Mucosa of stomach (tissue), 1 donor: ENCODE measurements at regions not wholly inside any gene's neighbourhood (a gene's known extent, or its start where the extent isn't known, plus 50 kb on each side); places are given as distances from the start of the nearest gene placed in this dataset.

Source experiments
- H3K27me3 ChIP-seq: one replicate; pipeline ENCODE4 v1.7.0; 2013; ENCODE audit warnings: mild to moderate bottlenecking, low read length; ENCODE audit not compliant: control insufficient read depth, insufficient read depth
- H3K36me3 ChIP-seq: one replicate; pipeline ENCODE4 v1.7.0; 2013; ENCODE audit warnings: low read length; ENCODE audit not compliant: control insufficient read depth, insufficient read depth
- H3K4me1 ChIP-seq: one replicate; pipeline ENCODE4 v1.7.0; 2013; ENCODE audit warnings: mild to moderate bottlenecking, low read length; ENCODE audit not compliant: control insufficient read depth, insufficient read depth
- H3K4me3 ChIP-seq: one replicate; pipeline ENCODE4 v1.7.0; 2013; ENCODE audit warnings: low read length
- H3K9ac ChIP-seq: one replicate; pipeline ENCODE4 v1.7.0; 2013; ENCODE audit warnings: mild to moderate bottlenecking, low read length, moderate library complexity
- H3K9me3 ChIP-seq: one replicate; pipeline ENCODE4 v1.7.0; 2013; ENCODE audit warnings: mild to moderate bottlenecking, low read length, moderate library complexity; ENCODE audit not compliant: control insufficient read depth
- donor health status: Pancreatic carcinoma.

DNA sequence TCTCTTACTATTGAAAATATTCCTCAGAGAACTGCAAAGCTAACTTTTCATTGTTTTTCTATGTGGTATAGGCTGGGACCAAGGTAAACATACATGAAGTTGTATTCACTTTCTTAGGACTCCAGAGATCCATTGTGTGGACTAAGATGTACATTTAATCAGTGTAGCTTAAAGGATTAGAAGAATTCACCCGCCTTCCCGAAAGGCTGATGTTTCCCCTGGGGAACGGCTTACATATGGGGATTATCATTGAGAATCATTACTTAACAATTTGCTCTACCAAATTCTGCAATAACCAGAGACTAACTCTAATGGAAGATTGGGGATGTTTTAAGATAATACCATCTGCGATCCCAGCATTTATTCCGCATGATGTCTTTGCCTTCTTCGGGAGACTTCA lies 257.1 kb upstream of the KIAA1217 start:
- no peak overlapping the region for H3K4me3 ChIP-seq
- no peaks in the 10 kb centered on the region for H3K27me3 ChIP-seq
- H3K9ac ChIP-seq, result no peak overlapping the region
- no peaks in the 10 kb centered on the region for H3K4me1 ChIP-seq
- H3K9me3 ChIP-seq, result no peaks in the 10 kb centered on the region
- H3K36me3 ChIP-seq, result no peaks in the 10 kb centered on the region

DNA sequence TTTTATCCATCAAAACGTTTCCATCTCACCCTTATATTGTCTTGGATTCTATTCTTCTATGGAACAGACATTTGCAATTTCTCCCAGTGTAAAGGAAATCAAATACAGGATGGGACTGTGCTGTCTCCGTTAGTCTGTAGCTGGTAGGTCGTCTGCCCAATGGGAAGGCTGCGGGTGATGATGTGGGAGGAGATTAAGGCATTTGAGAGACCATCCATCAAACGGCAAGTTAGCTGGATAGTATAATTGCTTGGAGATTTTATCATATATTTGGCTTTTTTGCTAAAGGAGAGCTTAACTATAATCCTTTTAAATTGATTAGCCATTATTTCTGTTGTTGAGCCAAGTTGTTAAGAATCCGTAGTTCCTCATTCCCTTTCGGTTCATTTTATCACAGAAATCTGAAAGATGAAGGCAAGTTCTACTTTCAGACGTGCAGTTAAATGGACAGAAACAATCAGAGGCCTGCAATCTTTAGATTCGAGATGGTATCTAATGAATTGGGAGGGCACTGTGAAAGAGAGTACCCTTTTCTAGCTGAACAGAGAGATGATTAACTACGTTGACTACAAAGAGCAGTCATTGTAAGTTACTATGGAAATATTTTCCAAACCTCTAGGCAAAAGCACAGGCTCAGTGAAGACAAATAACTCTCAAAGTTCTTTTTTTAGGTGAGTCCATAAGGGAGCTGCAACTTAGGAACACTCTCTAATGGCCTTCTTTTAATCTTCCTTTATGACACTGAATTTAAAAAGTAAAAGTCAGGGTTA lies 253.3 kb upstream of the KIAA1217 start:
- no peak overlapping the region for H3K9ac ChIP-seq
- no peaks in the 10 kb centered on the region for H3K9me3 ChIP-seq
- no peak overlapping the region for H3K4me3 ChIP-seq
- H3K36me3 ChIP-seq, result no peaks in the 10 kb centered on the region
- H3K4me1 ChIP-seq, result no peaks in the 10 kb centered on the region
- no peaks in the 10 kb centered on the region for H3K27me3 ChIP-seq

DNA sequence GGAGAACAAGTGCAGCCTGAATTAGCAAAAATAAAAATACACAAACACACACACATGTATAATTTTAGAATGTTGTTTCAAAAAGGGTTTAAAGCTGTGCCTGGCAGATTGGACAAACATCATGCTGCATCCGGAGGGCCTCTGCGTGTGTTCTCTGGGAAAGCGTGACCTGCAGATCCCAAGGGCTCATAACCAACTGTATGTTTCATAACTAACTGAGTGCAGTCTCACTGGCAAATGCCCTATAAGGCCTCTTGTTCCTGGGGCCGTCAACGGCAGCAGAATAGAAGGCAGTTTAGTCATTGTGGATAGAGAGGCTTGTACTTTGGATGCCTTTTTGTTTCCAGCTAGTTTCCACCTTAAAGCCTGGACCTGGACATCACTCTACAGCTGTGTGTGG lies 243.8 kb upstream of the KIAA1217 start:
- H3K4me1 ChIP-seq, result no peaks in the 10 kb centered on the region

DNA sequence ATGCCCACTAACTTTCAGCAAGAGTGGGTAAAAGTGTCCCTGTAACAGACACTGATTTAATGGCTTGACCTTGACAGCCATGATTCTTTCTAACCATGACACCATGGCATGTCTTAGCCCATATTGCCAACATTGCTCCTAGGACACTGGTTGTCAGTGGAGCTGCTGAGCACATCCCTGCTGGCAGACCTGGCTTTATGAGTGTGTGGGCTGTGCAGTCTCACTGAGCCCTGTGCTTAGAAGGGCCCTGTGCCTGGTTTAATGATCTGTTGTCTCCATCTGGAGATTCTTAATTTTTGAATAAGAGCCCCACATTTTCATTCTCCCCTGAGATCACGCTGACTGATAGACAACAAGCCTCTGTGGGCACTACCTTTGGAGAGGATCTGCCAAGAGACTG lies 243.1 kb upstream of the KIAA1217 start:
- Histone ChIP-seq H3K9me3 (no peaks in the 10 kb centered on the region), H3K4me1 (no peaks in the 10 kb centered on the region), H3K36me3 (no peaks in the 10 kb centered on the region), H3K9ac (no peak overlapping the region), H3K27me3 (no peaks in the 10 kb centered on the region), H3K4me3 (no peak overlapping the region)

More for the DNA sequence above, 243.8 kb upstream of the KIAA1217 start:
- Histone ChIP-seq H3K9ac (no peak overlapping the region), H3K27me3 (no peaks in the 10 kb centered on the region), H3K36me3 (no peaks in the 10 kb centered on the region), H3K4me3 (no peak overlapping the region), H3K9me3 (no peaks in the 10 kb centered on the region)

DNA sequence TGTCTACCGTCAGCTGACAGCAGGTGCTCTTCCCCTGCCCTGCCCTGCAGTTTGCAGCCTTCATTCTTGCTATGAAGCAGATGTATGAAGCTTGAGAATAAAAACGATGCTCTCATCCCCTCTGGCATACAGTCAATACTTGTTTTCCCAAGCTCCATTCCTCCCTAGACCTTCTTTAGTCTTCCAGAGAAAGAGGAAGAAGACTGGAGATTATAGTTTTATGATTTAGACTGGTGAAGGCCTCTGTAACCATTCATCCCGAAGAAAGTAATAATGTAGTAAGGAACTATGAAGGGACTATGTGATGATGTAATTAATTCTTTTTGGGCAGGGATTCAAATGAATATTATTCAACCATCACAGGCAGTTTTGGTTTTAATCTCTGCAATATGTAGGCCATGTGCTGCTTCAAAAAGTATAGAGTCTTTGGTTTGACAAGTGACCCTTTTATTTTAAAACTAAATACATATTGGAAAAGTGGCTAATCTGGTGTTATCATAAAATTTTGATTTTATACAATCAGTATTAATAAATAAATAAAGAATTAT lies 242.4 kb upstream of the KIAA1217 start:
- no peak overlapping the region for H3K9ac ChIP-seq
- no peaks in the 10 kb centered on the region for H3K36me3 ChIP-seq
- H3K27me3 ChIP-seq, result no peaks in the 10 kb centered on the region
- no peaks in the 10 kb centered on the region for H3K4me1 ChIP-seq
- H3K4me3 ChIP-seq, result no peak overlapping the region
- no peaks in the 10 kb centered on the region for H3K9me3 ChIP-seq

DNA sequence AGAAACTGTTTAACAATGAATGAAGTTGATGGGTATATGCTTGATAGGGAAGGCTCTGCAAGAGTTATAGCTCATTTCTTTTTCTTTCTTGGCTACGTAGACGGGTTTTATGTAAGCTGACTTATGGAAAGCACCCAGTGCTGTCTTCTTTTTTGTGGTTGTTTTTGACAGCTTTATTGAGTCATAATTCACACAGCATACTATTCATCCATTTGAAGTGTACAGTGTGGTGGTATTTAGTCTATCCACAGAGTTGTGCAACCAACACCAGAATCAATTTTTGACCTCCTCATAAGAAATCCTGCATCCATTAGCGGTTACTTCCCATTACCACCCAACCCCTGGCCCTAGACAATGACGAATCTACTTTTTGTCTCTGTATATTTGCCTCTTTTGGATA lies 240.6 kb upstream of the KIAA1217 start:
- H3K9ac ChIP-seq, result no peak overlapping the region
- no peaks in the 10 kb centered on the region for H3K4me1 ChIP-seq
- H3K27me3 ChIP-seq, result no peaks in the 10 kb centered on the region
- H3K9me3 ChIP-seq, result no peaks in the 10 kb centered on the region
- no peak overlapping the region for H3K4me3 ChIP-seq
- no peaks in the 10 kb centered on the region for H3K36me3 ChIP-seq

DNA sequence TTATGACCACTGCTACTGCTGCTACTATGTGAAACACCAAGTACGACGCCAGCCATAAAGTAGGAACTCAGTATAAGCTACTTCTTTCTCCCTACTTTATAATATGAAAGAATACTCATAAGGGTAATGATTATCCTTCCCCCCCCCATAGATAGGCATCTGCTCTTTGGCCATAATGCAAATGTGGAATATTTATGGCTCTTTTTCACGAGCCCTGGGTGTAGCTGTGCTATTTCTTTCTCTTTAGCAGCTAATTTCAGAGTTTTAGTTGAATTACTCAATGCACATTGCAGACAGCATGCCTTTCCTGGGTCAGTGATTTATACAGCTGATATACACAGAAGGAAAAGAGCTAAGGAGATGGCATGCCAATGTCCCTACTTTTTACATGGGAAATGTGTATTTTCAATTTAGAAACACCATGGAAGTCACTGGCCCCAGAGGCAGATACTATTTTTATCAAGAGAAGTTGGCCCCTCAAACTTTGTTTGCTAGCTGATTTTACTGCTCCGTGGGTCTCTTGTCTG lies 234.1 kb upstream of the KIAA1217 start:
- H3K4me3 ChIP-seq, result no peak overlapping the region
- no peaks in the 10 kb centered on the region for H3K27me3 ChIP-seq
- no peaks in the 10 kb centered on the region for H3K9me3 ChIP-seq
- H3K9ac ChIP-seq, result no peak overlapping the region
- no peaks in the 10 kb centered on the region for H3K4me1 ChIP-seq
- H3K36me3 ChIP-seq, result no peaks in the 10 kb centered on the region

DNA sequence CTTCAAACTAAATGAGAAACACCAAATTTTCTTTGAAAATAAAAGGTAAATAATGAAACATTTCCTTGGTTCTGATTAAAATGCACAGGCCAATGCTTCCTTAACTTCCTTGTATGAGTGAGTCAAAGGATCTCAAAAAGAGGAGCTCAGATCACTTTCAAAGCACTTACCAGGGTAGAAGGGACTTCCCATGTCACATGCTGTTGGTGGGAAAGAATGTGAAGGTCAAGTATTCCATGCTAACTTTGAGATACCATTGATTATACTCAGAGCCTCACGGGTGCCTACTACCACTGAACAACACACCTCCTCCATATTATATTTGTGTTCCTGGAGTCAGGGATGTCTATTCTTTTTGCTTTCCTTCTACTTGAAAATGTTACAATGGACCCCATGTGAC lies 233.5 kb upstream of the KIAA1217 start:
- no peaks in the 10 kb centered on the region for H3K4me1 ChIP-seq

DNA sequence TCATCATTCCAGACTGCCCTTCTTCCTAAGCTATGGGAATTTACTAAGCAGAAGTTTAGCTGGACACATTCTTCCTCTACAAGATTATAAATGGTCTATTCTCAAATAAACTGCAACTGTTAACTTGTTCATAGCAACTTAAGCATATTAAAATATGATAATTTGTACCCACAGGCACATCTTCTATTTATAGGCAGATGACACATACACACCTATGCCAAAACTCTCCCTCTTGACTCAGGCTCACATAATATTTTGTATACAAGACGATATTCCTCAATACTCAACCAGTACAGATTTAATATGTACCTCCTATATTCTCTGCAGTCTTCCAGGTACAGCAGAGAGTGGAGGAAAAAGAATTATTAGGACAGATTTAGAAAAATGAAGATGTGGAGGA lies 232.7 kb upstream of the KIAA1217 start:
- no peaks in the 10 kb centered on the region for H3K27me3 ChIP-seq
- no peaks in the 10 kb centered on the region for H3K9me3 ChIP-seq
- no peak overlapping the region for H3K4me3 ChIP-seq
- H3K36me3 ChIP-seq, result no peaks in the 10 kb centered on the region
- H3K4me1 ChIP-seq, result no peaks in the 10 kb centered on the region
- no peak overlapping the region for H3K9ac ChIP-seq

More for the DNA sequence above, 233.5 kb upstream of the KIAA1217 start:
- Histone ChIP-seq H3K9me3 (no peaks in the 10 kb centered on the region), H3K36me3 (no peaks in the 10 kb centered on the region), H3K9ac (no peak overlapping the region), H3K4me3 (no peak overlapping the region), H3K27me3 (no peaks in the 10 kb centered on the region)

DNA sequence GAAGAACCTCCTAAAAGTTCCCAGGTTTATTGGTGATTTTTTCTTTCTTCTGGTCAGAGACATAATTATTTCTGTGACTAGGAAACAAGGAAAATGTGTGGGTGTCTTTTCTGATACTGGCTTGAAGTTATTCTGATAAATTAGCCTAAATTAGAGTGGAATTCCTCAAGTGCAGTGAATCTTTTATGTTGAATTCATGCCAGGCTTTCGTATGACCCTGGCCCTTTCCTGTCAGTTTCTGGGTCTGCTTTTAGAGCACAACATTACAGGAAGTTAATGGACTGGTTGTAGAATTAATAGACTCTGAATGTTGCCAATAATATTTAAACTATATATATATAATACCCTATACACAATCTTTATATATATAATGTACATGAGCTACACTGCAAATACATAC lies 230.6 kb upstream of the KIAA1217 start:
- Histone ChIP-seq H3K36me3 (no peaks in the 10 kb centered on the region), H3K9ac (no peak overlapping the region), H3K9me3 (no peaks in the 10 kb centered on the region), H3K4me1 (no peaks in the 10 kb centered on the region), H3K4me3 (no peak overlapping the region), H3K27me3 (no peaks in the 10 kb centered on the region)

DNA sequence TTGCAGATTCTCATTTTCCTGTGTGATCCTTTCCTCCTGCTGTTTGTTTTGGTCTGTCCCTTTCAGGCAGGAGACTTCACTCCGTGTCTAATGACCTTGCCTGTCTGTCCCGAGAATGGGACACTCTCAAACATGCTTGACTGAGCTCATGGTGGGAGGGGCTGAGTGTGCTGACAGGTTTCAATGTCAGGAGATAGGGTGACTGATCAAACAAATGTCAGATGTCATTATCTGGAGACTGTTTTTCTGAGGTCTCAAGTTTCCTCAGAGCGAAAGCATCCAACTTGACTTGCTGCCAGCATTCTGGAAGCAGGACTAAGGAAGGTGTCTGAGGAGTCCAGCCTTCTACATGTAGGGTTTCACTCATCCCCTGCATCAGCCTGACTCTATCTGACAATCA lies 228.8 kb upstream of the KIAA1217 start:
- no peaks in the 10 kb centered on the region for H3K9me3 ChIP-seq
- no peak overlapping the region for H3K4me3 ChIP-seq
- no peaks in the 10 kb centered on the region for H3K4me1 ChIP-seq
- no peaks in the 10 kb centered on the region for H3K27me3 ChIP-seq
- H3K9ac ChIP-seq, result no peak overlapping the region
- no peaks in the 10 kb centered on the region for H3K36me3 ChIP-seq

DNA sequence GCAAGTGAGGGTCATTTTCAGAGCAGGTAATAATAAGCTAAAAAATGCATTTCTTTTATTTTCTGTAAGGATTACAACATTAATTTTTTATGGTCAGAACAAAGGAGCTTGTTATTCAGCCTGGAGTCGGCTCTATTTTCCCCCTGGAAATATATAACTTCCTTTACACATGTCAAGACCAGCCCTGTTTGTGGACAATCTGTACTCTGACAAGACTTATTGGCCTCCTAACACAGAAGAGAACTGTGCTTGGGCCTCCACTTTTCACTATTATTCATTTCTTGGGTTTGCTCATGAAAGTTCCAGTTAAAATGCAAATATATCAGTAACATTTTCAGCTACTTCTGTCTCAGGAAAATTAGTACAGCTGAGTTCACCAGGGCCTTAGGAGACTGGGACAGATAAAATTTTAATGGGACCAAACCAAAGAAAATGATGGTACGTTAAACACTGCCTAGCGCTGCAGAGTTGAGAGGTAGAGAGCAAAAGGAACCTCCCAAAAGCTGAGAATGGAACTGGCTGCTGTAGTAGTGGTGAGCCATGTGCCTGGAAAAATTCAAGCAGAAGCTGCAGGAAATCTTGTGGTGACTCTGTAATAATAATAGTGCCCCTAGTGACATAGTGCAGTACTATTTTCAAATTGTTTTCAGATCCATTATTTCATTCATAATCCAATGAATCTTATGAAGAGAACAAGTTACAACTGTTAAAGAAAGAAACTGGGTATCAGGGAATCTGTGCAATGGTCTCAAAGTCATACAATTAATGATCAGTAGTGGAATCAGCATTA lies 227.2 kb upstream of the KIAA1217 start:
- Histone ChIP-seq H3K9me3 (no peaks in the 10 kb centered on the region), H3K9ac (no peak overlapping the region)

More for the DNA sequence above, 227.2 kb upstream of the KIAA1217 start:
- Histone ChIP-seq H3K27me3 (no peaks in the 10 kb centered on the region), H3K4me1 (no peaks in the 10 kb centered on the region), H3K4me3 (no peak overlapping the region), H3K36me3 (no peaks in the 10 kb centered on the region)
